NB4 (cell line): ENCODE measurements at regions not wholly inside any gene's neighbourhood (a gene's known extent, or its start where the extent isn't known, plus 50 kb on each side); places are given as distances from the start of the nearest gene placed in this dataset.
A peak's percentile ranks its signal among the peaks of the same experiment; 100 is the strongest.
"Not testable (repeated sequence)": the region's sequence is repeated elsewhere in the genome, so short reads cannot be mapped to it uniquely, and the experiment has no call there.

Source experiments
- DNase-seq: peaks from one replicate; pipeline ENCODE4 v3.0.0; 2010; ENCODE audit warnings: low read depth
- H3K4me3 ChIP-seq: one replicate; pipeline ENCODE4 v1.5.1; 2011; ENCODE audit warnings: mild to moderate bottlenecking, low read depth, low read length, moderate library complexity
- MAX ChIP-seq: IDR thresholded peaks from 2 replicates; pipeline ENCODE4 v1.6.1; 2011; ENCODE audit warnings: low read depth, low read length
- MYC ChIP-seq: IDR thresholded peaks from 2 replicates; pipeline ENCODE4 v1.6.1; 2011; ENCODE audit warnings: low read depth, low read length
- POLR2A ChIP-seq: IDR thresholded peaks from 2 replicates; pipeline ENCODE4 v1.6.1; 2011; ENCODE audit warnings: mild to moderate bottlenecking; ENCODE audit not compliant: insufficient read length; ENCODE audit errors: extremely low read depth
- TF ChIP-seq, protein P1 (sequence below): IDR thresholded peaks from one replicate; pipeline ENCODE4 v1.5.1; 2012; ENCODE audit warnings: low read depth, low read length

DNA sequence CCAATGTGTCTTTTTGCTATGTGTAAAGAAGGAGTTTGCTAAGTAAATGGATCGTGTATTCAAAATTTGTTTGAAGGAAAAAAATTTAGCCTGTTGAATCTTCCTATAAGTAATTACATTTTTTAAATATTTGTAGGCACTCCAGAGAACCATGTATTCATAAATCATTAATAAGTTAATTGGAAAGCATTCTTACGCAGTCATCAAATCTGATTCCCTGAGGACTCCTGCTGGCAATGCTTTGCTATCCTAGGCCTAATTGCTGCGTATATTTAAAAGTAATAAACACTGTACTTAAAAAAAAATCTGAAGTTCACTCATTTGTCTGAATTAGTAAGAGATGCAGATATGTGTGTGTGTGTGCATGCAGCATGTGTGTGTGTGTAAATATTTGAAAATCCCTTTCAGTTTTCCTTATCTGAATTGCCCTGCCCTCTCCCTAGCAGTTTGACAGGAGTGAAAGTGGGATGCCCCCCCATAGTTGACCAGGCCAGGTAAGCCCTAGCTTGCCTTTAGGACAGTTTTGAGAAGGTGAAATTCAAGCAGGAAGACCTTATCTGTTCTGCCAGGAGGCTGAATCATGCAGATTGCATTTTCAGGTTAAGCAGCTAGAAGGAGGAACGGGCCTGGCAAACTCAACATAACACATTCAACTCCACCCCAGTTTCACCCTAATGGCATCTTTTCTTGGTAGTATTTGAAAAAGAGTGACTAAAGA, 81.2 kb upstream of the DNAH5 start:
- H3K4me3 ChIP-seq = no peak overlapping the region
- TF ChIP-seq, protein P1, sequence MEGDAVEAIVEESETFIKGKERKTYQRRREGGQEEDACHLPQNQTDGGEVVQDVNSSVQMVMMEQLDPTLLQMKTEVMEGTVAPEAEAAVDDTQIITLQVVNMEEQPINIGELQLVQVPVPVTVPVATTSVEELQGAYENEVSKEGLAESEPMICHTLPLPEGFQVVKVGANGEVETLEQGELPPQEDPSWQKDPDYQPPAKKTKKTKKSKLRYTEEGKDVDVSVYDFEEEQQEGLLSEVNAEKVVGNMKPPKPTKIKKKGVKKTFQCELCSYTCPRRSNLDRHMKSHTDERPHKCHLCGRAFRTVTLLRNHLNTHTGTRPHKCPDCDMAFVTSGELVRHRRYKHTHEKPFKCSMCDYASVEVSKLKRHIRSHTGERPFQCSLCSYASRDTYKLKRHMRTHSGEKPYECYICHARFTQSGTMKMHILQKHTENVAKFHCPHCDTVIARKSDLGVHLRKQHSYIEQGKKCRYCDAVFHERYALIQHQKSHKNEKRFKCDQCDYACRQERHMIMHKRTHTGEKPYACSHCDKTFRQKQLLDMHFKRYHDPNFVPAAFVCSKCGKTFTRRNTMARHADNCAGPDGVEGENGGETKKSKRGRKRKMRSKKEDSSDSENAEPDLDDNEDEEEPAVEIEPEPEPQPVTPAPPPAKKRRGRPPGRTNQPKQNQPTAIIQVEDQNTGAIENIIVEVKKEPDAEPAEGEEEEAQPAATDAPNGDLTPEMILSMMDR = no peak
- no peak for TF ChIP-seq POLR2A
- TF ChIP-seq MYC = no peak
- no peak for TF ChIP-seq MAX
- no peak for DNase-seq

- no peak for DNase-seq
- H3K4me3 ChIP-seq = no peak overlapping the region
- no peak for TF ChIP-seq POLR2A
- TF ChIP-seq MYC = no peak
- TF ChIP-seq, protein P1 = no peak
- TF ChIP-seq MAX = no peak
Observed at GRCh38 chr5:14022971-14023370, 78.5 kb upstream of the DNAH5 start.

DNA sequence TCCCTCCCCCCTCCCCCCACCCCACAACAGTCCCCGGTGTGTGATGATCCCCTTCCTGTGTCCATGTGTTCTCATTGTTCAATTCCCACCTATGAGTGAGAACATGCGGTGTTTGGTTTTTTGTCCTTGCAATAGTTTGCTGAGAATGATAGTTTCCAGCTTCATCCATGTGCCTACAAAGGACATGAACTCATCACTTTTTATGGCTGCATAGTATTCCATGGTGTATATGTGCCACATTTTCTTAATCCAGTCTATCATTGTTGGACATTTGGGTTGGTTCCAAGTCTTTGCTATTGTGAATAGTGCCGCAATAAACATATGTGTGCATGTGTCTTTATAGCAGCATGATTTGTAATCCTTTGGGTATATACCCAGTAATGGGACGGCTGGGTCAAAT, 76.5 kb upstream of the DNAH5 start:
- DNase-seq, H3K4me3 ChIP-seq: not testable (repeated sequence)

GRCh38 chr5:14019768-14020290, 75.3 kb upstream of the DNAH5 start:
- no peak overlapping the region for H3K4me3 ChIP-seq
- TF ChIP-seq, protein P1 = no peak
- TF ChIP-seq POLR2A = no peak
- no peak for TF ChIP-seq MYC
- TF ChIP-seq MAX = no peak

GRCh38 chr5:14017904-14018303, 73.4 kb upstream of the DNAH5 start:
- no peak overlapping the region for H3K4me3 ChIP-seq
- TF ChIP-seq, protein P1 = no peak
- 0 out of 2 replicates have a peak, but pooled peaks have one; percentile 13 for TF ChIP-seq MAX
- TF ChIP-seq MYC = no peak
- TF ChIP-seq POLR2A = no peak
- no peak for DNase-seq

More at GRCh38 chr5:14019768-14020290, 75.3 kb upstream of the DNAH5 start:
- no peak for DNase-seq

DNA sequence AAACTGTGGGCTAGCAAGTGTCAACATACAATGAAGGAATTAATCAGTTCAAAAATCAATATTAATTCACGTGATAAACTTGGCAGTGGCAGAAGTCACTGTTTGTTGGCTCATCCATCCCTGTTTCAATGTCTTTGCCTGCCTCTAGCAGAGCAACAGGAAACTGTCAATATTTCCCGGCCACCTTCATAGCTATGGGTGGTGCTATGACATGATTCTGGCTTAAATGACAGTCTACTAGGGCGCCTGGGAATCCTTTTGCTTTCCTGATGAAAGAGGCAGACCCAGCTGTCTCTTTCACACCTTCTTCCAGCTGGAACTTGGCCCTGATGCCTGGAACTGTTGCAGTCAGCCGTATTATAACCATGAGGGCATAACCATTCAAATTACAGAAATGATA, 72.1 kb upstream of the DNAH5 start:
- no peak for DNase-seq
- no peak overlapping the region for H3K4me3 ChIP-seq
- TF ChIP-seq MYC = no peak
- TF ChIP-seq, protein P1 = no peak
- no peak for TF ChIP-seq POLR2A
- no peak for TF ChIP-seq MAX
